HEK293 (cell line): ENCODE measurements at regions not wholly inside any gene's neighbourhood (a gene's known extent, or its start where the extent isn't known, plus 50 kb on each side); places are given as distances from the start of the nearest gene placed in this dataset.

Source experiments
- CTCF ChIA-PET: fragments of 350-600 bp; formaldehyde crosslinking; extraction: SDS; loops from one replicate; lab custom pipeline; 2021; ENCODE audit warnings: antibody characterized with exemption; lab: Yijun Ruan, JAX
- POLR2A ChIA-PET: fragments of 300-600 bp; formaldehyde crosslinking; extraction: SDS; loops from one replicate; lab custom pipeline; 2020; ENCODE audit warnings: antibody characterized with exemption, inconsistent platforms; lab: Yijun Ruan, JAX
- H3K27ac ChIP-seq: fragments of 200-500 bp; sonication (Bioruptor generic); 2 replicates; pipeline ENCODE4 v1.5.1; 2014; ENCODE audit warnings: low read depth, low read length, control low read depth, inconsistent platforms; ENCODE audit errors: extremely low read depth
- H3K36me3 ChIP-seq, 2 experiments: fragments of 200-500 bp in 1 of 2; sonication (Bioruptor generic) in 1 of 2; 1 replicate in 1 of 2; 2 replicates in 1 of 2; pipeline ENCODE4 v1.5.1; 2014 to 2017; ENCODE audit warnings: inconsistent platforms in 2 of 2, low read length in 2 of 2; ENCODE audit not compliant: control insufficient read depth in 2 of 2, insufficient read depth in 1 of 2
- H3K4me1 ChIP-seq: fragments of 200-500 bp; sonication (Bioruptor generic); 2 replicates; pipeline ENCODE4 v1.5.1; 2014; ENCODE audit warnings: mild to moderate bottlenecking, low read length, inconsistent platforms; ENCODE audit not compliant: control insufficient read depth, insufficient read depth
- H3K4me3 ChIP-seq: 2 replicates; pipeline ENCODE4 v1.5.1; 2011; ENCODE audit warnings: low read depth, mild to moderate bottlenecking, control low read depth, low read length, moderate library complexity
- H3K9me3 ChIP-seq: fragments of 200-500 bp; sonication (Bioruptor generic); 2 replicates; pipeline ENCODE4 v1.5.1; 2014; ENCODE audit warnings: low read depth, low read length, inconsistent platforms; ENCODE audit not compliant: control insufficient read depth, insufficient read depth
- PRDM2 ChIP-seq: fragments of 450-650 bp; formaldehyde crosslinking; IDR thresholded peaks from 2 replicates; pipeline ENCODE4 v1.5.1; 2016; ENCODE audit warnings: missing biosample characterization, missing genetic modification characterization, borderline replicate concordance
- YY2 ChIP-seq: fragments of 450-650 bp; formaldehyde crosslinking; IDR thresholded peaks from 2 replicates; pipeline ENCODE4 v1.5.1; 2016; ENCODE audit warnings: missing biosample characterization, missing genetic modification characterization
- ZFP3 ChIP-seq: fragments of 450-650 bp; formaldehyde crosslinking; IDR thresholded peaks from 2 replicates; pipeline ENCODE4 v1.5.1; 2016; ENCODE audit warnings: low read depth, missing biosample characterization, missing genetic modification characterization
- ZNF112 ChIP-seq: fragments of 450-650 bp; formaldehyde crosslinking; IDR thresholded peaks from 2 replicates; pipeline ENCODE4 v1.5.0; 2017; ENCODE audit warnings: missing biosample characterization, missing genetic modification characterization
- ZNF146 ChIP-seq: fragments of 450-650 bp; formaldehyde crosslinking; IDR thresholded peaks from 2 replicates; pipeline ENCODE4 v1.5.1; 2016; ENCODE audit warnings: missing biosample characterization, missing genetic modification characterization
- ZNF221 ChIP-seq: fragments of 450-650 bp; formaldehyde crosslinking; IDR thresholded peaks from 2 replicates; pipeline ENCODE4 v1.5.1; 2017; ENCODE audit warnings: missing biosample characterization, missing genetic modification characterization, borderline replicate concordance
- ZNF274 ChIP-seq, 2 experiments: fragments of 200-500 bp in 1 of 2; fragments of 450-650 bp in 1 of 2; sonication (Bioruptor generic) in 1 of 2; formaldehyde crosslinking in 1 of 2; IDR thresholded peaks; 2 replicates each; pipeline versions ENCODE4 v1.5.1 to v1.6.1; 2014 to 2016; ENCODE audit warnings: borderline replicate concordance in 1 of 2, inconsistent platforms in 1 of 2, low read length in 1 of 2, missing biosample characterization in 1 of 2, missing genetic modification characterization in 1 of 2
- ZNF394 ChIP-seq: fragments of 450-650 bp; formaldehyde crosslinking; IDR thresholded peaks from 2 replicates; pipeline ENCODE4 v1.5.1; 2016; ENCODE audit warnings: missing biosample characterization, missing genetic modification characterization, mild to moderate bottlenecking, moderate library complexity, borderline replicate concordance
- ZNF416 ChIP-seq: fragments of 450-650 bp; formaldehyde crosslinking; IDR thresholded peaks from 2 replicates; pipeline ENCODE4 v1.5.1; 2016; ENCODE audit warnings: missing biosample characterization, missing genetic modification characterization
- ZNF433 ChIP-seq: fragments of 450-650 bp; formaldehyde crosslinking; IDR thresholded peaks from 2 replicates; pipeline ENCODE4 v1.5.1; 2016; ENCODE audit warnings: missing biosample characterization, missing genetic modification characterization, low read depth
- ZNF449 ChIP-seq: fragments of 450-650 bp; formaldehyde crosslinking; IDR thresholded peaks from 2 replicates; pipeline ENCODE4 v1.5.1; 2017; ENCODE audit warnings: missing biosample characterization, mild to moderate bottlenecking, missing genetic modification characterization, moderate library complexity
- ZNF510 ChIP-seq: fragments of 450-650 bp; formaldehyde crosslinking; IDR thresholded peaks from 2 replicates; pipeline ENCODE4 v1.5.1; 2018; ENCODE audit warnings: mild to moderate bottlenecking, missing genetic modification characterization, missing biosample characterization; ENCODE audit not compliant: insufficient replicate concordance
- ZNF544 ChIP-seq: fragments of 450-650 bp; formaldehyde crosslinking; IDR thresholded peaks from 2 replicates; pipeline ENCODE4 v1.5.0; 2017; ENCODE audit warnings: missing biosample characterization, missing genetic modification characterization
- ZNF555 ChIP-seq: fragments of 450-650 bp; formaldehyde crosslinking; conservative IDR thresholded peaks from 2 replicates; pipeline ENCODE4 v1.5.1; 2017; ENCODE audit warnings: missing biosample characterization, mild to moderate bottlenecking, missing genetic modification characterization, inconsistent platforms
- ZNF610 ChIP-seq: fragments of 450-650 bp; formaldehyde crosslinking; IDR thresholded peaks from 2 replicates; pipeline ENCODE4 v1.5.1; 2016; ENCODE audit warnings: missing biosample characterization, missing genetic modification characterization, borderline replicate concordance
- ZNF639 ChIP-seq: fragments of 450-650 bp; formaldehyde crosslinking; IDR thresholded peaks from 2 replicates; pipeline ENCODE4 v1.5.1; 2016; ENCODE audit warnings: missing biosample characterization, missing genetic modification characterization
- ZNF664 ChIP-seq: fragments of 450-650 bp; formaldehyde crosslinking; IDR thresholded peaks from 2 replicates; pipeline ENCODE4 v1.5.1; 2016; ENCODE audit warnings: missing biosample characterization, missing genetic modification characterization
- TF ChIP-seq, protein P1 (sequence below): fragments of 450-650 bp; formaldehyde crosslinking; optimal IDR thresholded peaks from 2 replicates; pipeline ENCODE3; 2016; ENCODE audit warnings: missing biosample characterization, mild to moderate bottlenecking, missing genetic modification characterization
- TF ChIP-seq, protein P2 (sequence below): fragments of 450-650 bp; formaldehyde crosslinking; IDR thresholded peaks from 2 replicates; pipeline ENCODE4 v1.5.1; 2017; ENCODE audit warnings: missing biosample characterization, missing genetic modification characterization
- TF ChIP-seq, protein P3 (sequence below): fragments of 450-650 bp; formaldehyde crosslinking; IDR thresholded peaks from 2 replicates; pipeline ENCODE4 v1.5.1; 2017; ENCODE audit warnings: missing biosample characterization, missing genetic modification characterization
- TF ChIP-seq, protein P4 (sequence below): fragments of 450-650 bp; formaldehyde crosslinking; IDR thresholded peaks from 2 replicates; pipeline ENCODE4 v1.5.1; 2017; ENCODE audit warnings: missing biosample characterization, missing genetic modification characterization

DNA sequence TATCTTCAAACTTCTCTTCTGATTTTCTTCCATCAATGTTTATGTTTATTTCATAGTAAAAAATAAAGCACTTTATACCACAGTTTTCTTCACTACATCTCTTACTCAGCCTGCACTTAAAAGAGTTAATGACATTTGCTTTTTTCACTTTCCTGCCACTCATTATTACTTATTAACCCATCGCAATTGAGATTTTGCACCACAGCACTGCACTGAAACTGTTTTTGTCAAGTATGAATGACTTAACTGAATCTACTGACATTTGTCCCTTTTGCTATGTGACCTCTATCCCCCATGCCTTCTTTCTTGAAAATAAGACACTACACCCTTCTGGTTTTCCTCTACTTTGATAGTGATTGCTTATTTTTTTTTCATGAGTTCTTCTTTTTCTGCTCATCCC lies 739.7 kb upstream of the DPPA4 start:
- H3K4me1 ChIP-seq: no peaks in the 10 kb centered on the region
- POLR2A ChIA-PET: no interaction called here
- no peak overlapping the region for H3K27ac ChIP-seq
- no peaks in the 10 kb centered on the region for H3K9me3 ChIP-seq
- H3K36me3 ChIP-seq: no peaks in the 10 kb centered on the region
- H3K4me3 ChIP-seq: no peak overlapping the region
- TF ChIP-seq, protein P1, sequence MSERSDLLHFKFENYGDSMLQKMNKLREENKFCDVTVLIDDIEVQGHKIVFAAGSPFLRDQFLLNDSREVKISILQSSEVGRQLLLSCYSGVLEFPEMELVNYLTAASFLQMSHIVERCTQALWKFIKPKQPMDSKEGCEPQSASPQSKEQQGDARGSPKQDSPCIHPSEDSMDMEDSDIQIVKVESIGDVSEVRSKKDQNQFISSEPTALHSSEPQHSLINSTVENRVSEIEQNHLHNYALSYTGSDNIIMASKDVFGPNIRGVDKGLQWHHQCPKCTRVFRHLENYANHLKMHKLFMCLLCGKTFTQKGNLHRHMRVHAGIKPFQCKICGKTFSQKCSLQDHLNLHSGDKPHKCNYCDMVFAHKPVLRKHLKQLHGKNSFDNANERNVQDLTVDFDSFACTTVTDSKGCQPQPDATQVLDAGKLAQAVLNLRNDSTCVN (tag by site-specific recombination): no peak
- TF ChIP-seq ZFP3 (tag by site-specific recombination) (no peak), ZNF555 (tag by site-specific recombination) (no peak), ZNF510 (no peak), ZNF433 (tag by site-specific recombination) (no peak), ZNF112 (no peak), ZNF544 (tag by site-specific recombination) (no peak), ZNF221 (no peak), ZNF146 (tag by site-specific recombination) (no peak), YY2 (tag by site-specific recombination) (no peak), ZNF664 (tag by site-specific recombination) (no peak), ZNF416 (tag by site-specific recombination) (no peak), ZNF394 (tag by site-specific recombination) (no peak)
- TF ChIP-seq, protein P2, sequence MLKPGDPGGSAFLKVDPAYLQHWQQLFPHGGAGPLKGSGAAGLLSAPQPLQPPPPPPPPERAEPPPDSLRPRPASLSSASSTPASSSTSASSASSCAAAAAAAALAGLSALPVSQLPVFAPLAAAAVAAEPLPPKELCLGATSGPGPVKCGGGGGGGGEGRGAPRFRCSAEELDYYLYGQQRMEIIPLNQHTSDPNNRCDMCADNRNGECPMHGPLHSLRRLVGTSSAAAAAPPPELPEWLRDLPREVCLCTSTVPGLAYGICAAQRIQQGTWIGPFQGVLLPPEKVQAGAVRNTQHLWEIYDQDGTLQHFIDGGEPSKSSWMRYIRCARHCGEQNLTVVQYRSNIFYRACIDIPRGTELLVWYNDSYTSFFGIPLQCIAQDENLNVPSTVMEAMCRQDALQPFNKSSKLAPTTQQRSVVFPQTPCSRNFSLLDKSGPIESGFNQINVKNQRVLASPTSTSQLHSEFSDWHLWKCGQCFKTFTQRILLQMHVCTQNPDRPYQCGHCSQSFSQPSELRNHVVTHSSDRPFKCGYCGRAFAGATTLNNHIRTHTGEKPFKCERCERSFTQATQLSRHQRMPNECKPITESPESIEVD (tag by site-specific recombination): no peak
- TF ChIP-seq, protein P3, sequence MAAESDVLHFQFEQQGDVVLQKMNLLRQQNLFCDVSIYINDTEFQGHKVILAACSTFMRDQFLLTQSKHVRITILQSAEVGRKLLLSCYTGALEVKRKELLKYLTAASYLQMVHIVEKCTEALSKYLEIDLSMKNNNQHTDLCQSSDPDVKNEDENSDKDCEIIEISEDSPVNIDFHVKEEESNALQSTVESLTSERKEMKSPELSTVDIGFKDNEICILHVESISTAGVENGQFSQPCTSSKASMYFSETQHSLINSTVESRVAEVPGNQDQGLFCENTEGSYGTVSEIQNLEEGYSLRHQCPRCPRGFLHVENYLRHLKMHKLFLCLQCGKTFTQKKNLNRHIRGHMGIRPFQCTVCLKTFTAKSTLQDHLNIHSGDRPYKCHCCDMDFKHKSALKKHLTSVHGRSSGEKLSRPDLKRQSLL (tag by site-specific recombination): no peak
- TF ChIP-seq, protein P4, sequence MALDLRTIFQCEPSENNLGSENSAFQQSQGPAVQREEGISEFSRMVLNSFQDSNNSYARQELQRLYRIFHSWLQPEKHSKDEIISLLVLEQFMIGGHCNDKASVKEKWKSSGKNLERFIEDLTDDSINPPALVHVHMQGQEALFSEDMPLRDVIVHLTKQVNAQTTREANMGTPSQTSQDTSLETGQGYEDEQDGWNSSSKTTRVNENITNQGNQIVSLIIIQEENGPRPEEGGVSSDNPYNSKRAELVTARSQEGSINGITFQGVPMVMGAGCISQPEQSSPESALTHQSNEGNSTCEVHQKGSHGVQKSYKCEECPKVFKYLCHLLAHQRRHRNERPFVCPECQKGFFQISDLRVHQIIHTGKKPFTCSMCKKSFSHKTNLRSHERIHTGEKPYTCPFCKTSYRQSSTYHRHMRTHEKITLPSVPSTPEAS (tag by site-specific recombination): no peak
- CTCF ChIA-PET: no interaction called here

DNA sequence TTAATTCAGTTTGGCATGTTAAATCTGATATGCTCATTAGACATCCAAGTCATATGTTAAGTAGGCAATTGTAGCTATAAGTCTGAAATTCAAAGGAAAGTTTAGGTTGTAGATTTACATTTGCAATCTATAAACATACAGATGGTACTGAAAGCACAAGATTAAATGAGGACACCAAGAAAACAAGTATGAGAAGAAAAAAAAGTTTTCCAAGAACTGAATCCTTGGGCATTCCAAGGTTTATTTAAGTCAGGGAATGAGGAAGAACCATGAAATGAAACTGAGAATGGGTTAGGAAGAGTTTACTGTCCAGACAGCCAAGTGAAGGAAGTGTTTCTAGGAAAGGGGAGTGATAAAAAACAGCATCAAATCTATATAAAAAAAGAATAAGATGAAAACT lies 756.1 kb upstream of the DPPA4 start:
- no peaks in the 10 kb centered on the region for H3K36me3 ChIP-seq
- ChIA-PET CTCF (no interaction called here), POLR2A (no interaction called here)
- no peak overlapping the region for H3K4me3 ChIP-seq
- no peaks in the 10 kb centered on the region for H3K9me3 ChIP-seq
- no peak overlapping the region for H3K27ac ChIP-seq
- TF ChIP-seq ZNF639 (tag by site-specific recombination) (no peak), PRDM2 (tag by site-specific recombination) (no peak), ZNF274 (IDR thresholded peaks at IDR 0.05; ENCODE audit: low read length) (no peak), ZNF274 (tag by site-specific recombination; IDR thresholded peaks at IDR 0.05; ENCODE audit: borderline replicate concordance) (no peak), ZNF610 (no peak), ZNF449 (tag by site-specific recombination) (no peak)
- H3K4me1 ChIP-seq: no peaks in the 10 kb centered on the region
